Cardiac muscle cell (in vitro differentiated cells and primary cell): ENCODE measurements at regions not wholly inside any gene's neighbourhood (a gene's known extent, or its start where the extent isn't known, plus 50 kb on each side); places are given as distances from the start of the nearest gene placed in this dataset.

Experiments used
- DNase-seq, 2 donors: peaks; one replicate each; pipeline versions ENCODE4 v3.0.0 to v3.0.0-alpha.2; 2010 to 2017; ENCODE audit warnings: low read depth in 1 of 2, low spot score in 1 of 2
- H3K27ac ChIP-seq: fragments of 200-600 bp; sonication (generic); 2 replicates; pipeline ENCODE4 v1.5.1; 2016
- H3K27me3 ChIP-seq: fragments of 200-600 bp; sonication (generic); 2 replicates; pipeline ENCODE4 v1.6.0; 2016; ENCODE audit warnings: control low read depth
- H3K36me3 ChIP-seq: fragments of 200-600 bp; sonication (generic); 2 replicates; pipeline ENCODE4 v1.5.1; 2016; ENCODE audit warnings: control low read depth
- H3K4me1 ChIP-seq: fragments of 200-600 bp; sonication (generic); 2 replicates; pipeline ENCODE4 v1.8.1; 2017; ENCODE audit warnings: low read depth, mild to moderate bottlenecking, mixed run types
- H3K4me3 ChIP-seq: fragments of 200-600 bp; sonication (generic); 2 replicates; pipeline ENCODE4 v1.5.1; 2016; ENCODE audit warnings: mild to moderate bottlenecking
- H3K9me3 ChIP-seq: fragments of 200-600 bp; sonication (generic); 2 replicates; pipeline ENCODE4 v1.5.1; 2017; ENCODE audit warnings: low read depth, mild to moderate bottlenecking, control low read depth
- TF ChIP-seq, protein P1 (sequence below): IDR thresholded peaks from 2 replicates; pipeline ENCODE4 v1.5.1; 2012; ENCODE audit warnings: low read depth, mild to moderate bottlenecking, low read length

DNA sequence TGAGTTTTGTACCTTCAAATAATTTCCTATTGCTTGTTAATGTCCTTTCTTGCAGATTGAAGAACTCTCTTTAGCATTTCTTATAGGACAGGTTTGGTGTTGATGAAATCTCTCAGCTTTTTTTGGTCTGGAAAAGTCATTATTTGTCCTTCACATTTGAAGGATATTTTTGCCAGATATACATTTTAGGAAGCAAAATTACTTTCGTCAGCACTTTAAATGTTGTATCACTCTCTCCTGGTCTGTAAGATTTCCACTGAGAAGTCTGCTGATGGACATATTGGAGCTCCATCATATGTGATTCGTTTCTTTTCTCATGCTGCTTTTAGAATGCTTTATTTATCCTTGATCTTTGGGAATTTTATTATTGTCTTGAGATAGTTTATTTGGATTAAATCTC is 105.5 kb downstream of the TNFSF13B start:
- Histone ChIP-seq H3K36me3 (no peaks in the 10 kb centered on the region), H3K4me3 (no peak overlapping the region), H3K27ac (no peak overlapping the region), H3K9me3 (no peaks in the 10 kb centered on the region), H3K4me1 (no peaks in the 10 kb centered on the region), H3K27me3 (no peaks in the 10 kb centered on the region)
- TF ChIP-seq, protein P1, sequence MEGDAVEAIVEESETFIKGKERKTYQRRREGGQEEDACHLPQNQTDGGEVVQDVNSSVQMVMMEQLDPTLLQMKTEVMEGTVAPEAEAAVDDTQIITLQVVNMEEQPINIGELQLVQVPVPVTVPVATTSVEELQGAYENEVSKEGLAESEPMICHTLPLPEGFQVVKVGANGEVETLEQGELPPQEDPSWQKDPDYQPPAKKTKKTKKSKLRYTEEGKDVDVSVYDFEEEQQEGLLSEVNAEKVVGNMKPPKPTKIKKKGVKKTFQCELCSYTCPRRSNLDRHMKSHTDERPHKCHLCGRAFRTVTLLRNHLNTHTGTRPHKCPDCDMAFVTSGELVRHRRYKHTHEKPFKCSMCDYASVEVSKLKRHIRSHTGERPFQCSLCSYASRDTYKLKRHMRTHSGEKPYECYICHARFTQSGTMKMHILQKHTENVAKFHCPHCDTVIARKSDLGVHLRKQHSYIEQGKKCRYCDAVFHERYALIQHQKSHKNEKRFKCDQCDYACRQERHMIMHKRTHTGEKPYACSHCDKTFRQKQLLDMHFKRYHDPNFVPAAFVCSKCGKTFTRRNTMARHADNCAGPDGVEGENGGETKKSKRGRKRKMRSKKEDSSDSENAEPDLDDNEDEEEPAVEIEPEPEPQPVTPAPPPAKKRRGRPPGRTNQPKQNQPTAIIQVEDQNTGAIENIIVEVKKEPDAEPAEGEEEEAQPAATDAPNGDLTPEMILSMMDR: no peak
- no peak for DNase-seq

DNA sequence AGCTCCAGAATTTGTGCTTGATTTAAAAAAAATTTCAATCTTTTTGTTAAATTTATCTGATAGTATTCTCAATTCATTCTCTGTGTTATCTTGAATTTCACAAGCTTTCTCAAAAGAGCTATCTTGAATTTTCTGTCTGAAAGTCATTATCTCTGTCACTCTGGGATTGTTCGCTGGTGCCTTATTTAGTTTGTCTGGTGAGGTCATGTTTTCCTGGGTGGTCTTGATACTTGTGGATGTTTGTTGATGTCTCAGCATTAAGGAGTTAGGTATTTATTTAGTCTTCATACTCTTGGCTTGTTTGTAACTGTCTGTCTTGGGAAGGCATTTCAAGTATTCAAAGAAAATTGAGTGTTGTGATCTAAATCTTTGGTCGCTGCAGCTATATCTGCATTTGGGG is 106.3 kb downstream of the TNFSF13B start:
- TF ChIP-seq, protein P1: no peak
- Histone ChIP-seq H3K27ac (no peak overlapping the region), H3K4me1 (no peaks in the 10 kb centered on the region), H3K36me3 (no peaks in the 10 kb centered on the region), H3K9me3 (no peaks in the 10 kb centered on the region), H3K27me3 (no peaks in the 10 kb centered on the region), H3K4me3 (no peak overlapping the region)
- no peak for DNase-seq

DNA sequence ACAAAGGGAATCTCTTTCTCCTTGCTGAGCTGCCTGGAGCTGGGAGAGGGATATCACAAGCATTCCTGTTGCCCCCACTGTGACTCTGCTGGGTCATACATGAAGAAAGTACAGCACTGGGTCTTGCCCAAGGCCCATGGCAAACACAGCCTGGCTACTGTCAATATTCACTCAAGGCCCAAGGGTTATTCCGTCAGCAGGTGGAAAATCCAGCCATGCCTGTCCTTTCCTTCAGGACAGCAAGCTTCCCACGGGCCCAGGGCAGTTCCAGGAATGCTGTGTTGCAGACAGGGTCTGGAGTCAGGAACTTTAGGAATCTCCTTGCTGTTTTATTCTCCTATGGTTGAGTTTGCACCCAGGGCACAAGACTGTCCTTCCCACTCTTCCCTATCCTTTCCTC is 106.8 kb downstream of the TNFSF13B start:
- TF ChIP-seq, protein P1: no peak
- Histone ChIP-seq H3K4me1 (no peaks in the 10 kb centered on the region), H3K36me3 (no peaks in the 10 kb centered on the region), H3K27ac (no peak overlapping the region), H3K9me3 (no peaks in the 10 kb centered on the region), H3K27me3 (no peaks in the 10 kb centered on the region), H3K4me3 (no peak overlapping the region)
- DNase-seq: no peak

DNA sequence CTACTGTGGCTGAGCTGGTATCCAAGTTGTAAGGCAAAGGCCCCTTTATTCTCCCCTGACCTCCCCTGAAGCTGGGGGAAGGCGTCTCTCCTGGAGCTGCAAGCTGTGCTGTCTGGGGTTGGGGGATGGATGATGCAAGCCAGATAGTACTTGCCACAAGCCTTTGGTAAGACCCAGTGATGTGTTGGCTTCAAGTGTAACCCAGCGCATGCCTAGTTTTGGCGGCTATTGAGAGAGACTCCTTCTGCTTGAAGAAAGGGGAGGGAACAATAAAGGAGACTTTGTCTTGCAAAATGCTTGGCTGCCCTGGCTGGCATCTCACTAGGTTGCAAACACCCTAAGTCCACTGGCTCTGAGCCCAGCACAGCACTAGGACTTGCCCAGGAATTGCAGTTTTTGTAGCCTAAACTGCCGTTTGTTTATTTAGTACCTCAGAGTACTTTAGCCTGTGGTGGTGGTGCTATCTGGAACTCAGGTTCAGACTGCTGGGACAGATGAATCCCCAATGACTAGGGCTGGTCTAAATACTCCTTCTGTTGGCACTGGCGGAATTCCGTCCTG is 108.2 kb downstream of the TNFSF13B start:
- no peak overlapping the region for H3K27ac ChIP-seq
- TF ChIP-seq, protein P1: no peak
- H3K36me3 ChIP-seq: no peaks in the 10 kb centered on the region
- H3K4me3 ChIP-seq: no peak overlapping the region
- H3K9me3 ChIP-seq: no peaks in the 10 kb centered on the region
- H3K27me3 ChIP-seq: no peaks in the 10 kb centered on the region
- no peak for DNase-seq
- H3K4me1 ChIP-seq: no peaks in the 10 kb centered on the region

DNA sequence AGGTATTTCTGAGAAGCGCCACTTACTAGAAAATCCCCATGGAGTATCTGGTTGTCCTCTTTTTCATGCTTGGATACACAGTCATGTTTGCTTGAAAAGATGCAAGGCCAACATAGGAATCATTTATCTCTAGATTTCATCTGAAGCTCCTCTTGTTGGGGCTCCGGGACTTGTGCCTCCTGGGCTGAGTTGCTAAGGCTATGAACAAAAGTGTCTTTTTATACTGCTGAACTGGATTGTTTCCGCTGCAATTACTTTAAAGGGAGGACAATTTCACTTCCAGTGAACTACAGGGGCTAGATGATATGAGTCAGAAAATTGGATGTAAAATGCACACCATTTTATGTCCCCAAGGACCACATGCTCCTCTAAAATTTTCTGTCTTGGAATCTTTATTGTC is 114.1 kb downstream of the TNFSF13B start:
- no peaks in the 10 kb centered on the region for H3K27me3 ChIP-seq
- H3K36me3 ChIP-seq: no peaks in the 10 kb centered on the region
- H3K4me3 ChIP-seq: no peak overlapping the region
- H3K27ac ChIP-seq: no peak overlapping the region
- no peak for DNase-seq
- no peaks in the 10 kb centered on the region for H3K9me3 ChIP-seq
- H3K4me1 ChIP-seq: no peaks in the 10 kb centered on the region
- TF ChIP-seq, protein P1: no peak

DNA sequence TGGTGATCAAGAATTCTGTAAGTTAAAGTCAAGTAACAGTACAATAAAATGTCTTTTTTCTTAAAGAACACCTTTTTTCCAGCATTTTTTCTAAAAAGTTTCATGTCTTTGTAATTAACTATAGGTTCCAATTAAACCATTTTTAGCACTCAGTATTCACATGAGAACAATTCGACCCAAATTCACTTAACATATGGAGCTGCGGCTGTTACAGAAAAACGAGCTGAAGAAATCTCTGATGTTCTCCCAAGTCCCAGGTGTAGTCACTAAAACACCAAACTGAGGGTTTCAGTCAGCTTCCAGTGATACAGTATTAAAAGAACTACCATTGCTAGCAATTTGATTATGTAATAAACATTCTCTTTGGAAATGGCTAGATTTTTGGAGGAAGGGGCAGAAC is 117.6 kb downstream of the TNFSF13B start:
- Histone ChIP-seq H3K4me3 (no peak overlapping the region), H3K27ac (no peak overlapping the region), H3K9me3 (no peaks in the 10 kb centered on the region), H3K27me3 (no peaks in the 10 kb centered on the region), H3K36me3 (no peaks in the 10 kb centered on the region), H3K4me1 (no peaks in the 10 kb centered on the region)
- no peak for DNase-seq
- TF ChIP-seq, protein P1: no peak
